Activated B cell treated with CpG ODN at 0.5 μM for 24 hours (primary cell): ENCODE measurements at regions not wholly inside any gene's neighbourhood (a gene's known extent, or its start where the extent isn't known, plus 50 kb on each side); places are given as distances from the start of the nearest gene placed in this dataset.

Source experiments
- ATAC-seq: fragments of 200-7000 bp; cut with Tn5 transposase; one replicate; pipeline ENCODE4 v1.10.0; 2021; ENCODE audit warnings: low read depth, mild to moderate bottlenecking, moderate library complexity
- CTCF ChIA-PET: fragments of 350-600 bp; sonication (Branson Sonifier 250); formaldehyde crosslinking; loops from one replicate; lab custom pipeline; 2021; ENCODE audit warnings: antibody characterized with exemption; lab: Charles Lee
- POLR2A ChIA-PET: fragments of 350-600 bp; sonication (Branson Sonifier 250); formaldehyde crosslinking; loops from one replicate; lab custom pipeline; 2021; ENCODE audit warnings: antibody characterized with exemption; lab: Charles Lee
- DNase-seq: peaks from one replicate; pipeline ENCODE4 v3.0.0; 2022
- H3K27ac Mint-ChIP-seq: one replicate; pipeline ENCODE4 v1.8.0; 2020; ENCODE audit warnings: mixed read lengths
- H3K27me3 Mint-ChIP-seq: one replicate; pipeline ENCODE4 v1.8.0; 2021; ENCODE audit warnings: mixed read lengths
- H3K36me3 Mint-ChIP-seq: one replicate; pipeline ENCODE4 v1.8.0; 2021; ENCODE audit warnings: low read depth, mixed read lengths
- H3K4me1 Mint-ChIP-seq: one replicate; pipeline ENCODE4 v1.8.0; 2021; ENCODE audit warnings: mixed read lengths
- H3K4me3 Mint-ChIP-seq: one replicate; pipeline ENCODE4 v1.8.0; 2020; ENCODE audit warnings: mild to moderate bottlenecking, mixed read lengths
- H3K9me3 Mint-ChIP-seq: one replicate; pipeline ENCODE4 v1.8.0; 2020; ENCODE audit warnings: mixed read lengths
- intact Hi-C: fragments of 100-400 bp; cut with micrococcal nuclease; formaldehyde crosslinking; loops from one replicate; pipeline ENCODE4 v1.15.1; 2024
- TF ChIP-seq, protein P1 (sequence below): fragments of 200-600 bp; IDR thresholded peaks from one replicate; pipeline ENCODE4 v1.8.0; 2022; ENCODE audit warnings: antibody characterized with exemption, mild to moderate bottlenecking

DNA sequence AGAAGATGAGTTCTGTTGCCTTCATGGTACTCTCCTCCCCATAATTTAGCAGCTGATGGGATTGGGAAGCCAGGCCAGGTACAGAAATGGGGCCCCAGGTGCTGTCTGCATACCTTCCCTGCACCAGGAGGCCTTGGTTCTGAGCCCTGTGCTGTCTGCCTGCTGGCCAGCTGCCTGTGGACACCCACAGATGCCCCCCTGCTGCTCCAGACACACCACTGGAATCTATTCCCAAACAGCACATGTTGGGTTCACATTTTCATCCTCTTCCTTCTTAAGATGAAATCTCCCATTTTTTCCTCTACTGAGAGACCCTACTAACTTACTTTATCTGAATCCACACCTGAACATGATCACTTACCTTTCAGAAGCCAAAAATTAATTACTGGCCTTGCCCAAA is 152.0 kb upstream of the CCDC68 start:
- no peak overlapping the region for H3K4me3 Mint-ChIP-seq
- H3K27me3 Mint-ChIP-seq: no peaks in the 10 kb centered on the region

DNA sequence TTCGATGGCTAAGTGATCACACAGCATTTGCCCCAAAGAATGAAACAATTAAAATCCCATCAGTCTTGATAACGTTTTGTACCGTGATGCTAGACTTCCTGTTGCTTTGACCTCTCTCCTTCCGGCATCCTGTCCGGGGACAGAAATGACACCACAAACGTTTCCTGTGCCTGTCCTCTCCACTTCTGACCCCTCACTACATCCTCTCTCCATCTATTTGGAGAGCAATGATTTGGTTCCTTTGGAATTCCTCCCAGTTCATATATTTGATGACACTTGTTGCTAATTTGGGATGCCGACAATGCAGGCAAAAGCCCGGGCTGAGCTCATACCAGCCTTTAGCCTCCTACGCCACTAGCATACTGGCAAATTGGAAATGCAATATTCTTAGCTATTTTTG is 151.2 kb upstream of the CCDC68 start:
- intact Hi-C loops: no loop called here
- DNase-seq (no peak), ATAC-seq (no peak)
- H3K9me3 Mint-ChIP-seq: no peaks in the 10 kb centered on the region
- no peaks in the 10 kb centered on the region for H3K36me3 Mint-ChIP-seq
- no peaks in the 10 kb centered on the region for H3K27me3 Mint-ChIP-seq
- H3K4me3 Mint-ChIP-seq: no peak overlapping the region
- ChIA-PET POLR2A (interaction anchor here (0.6 kb wide), 1 partner anchor 9 kb away, joined by 7 read pairs; no protein-coding TSS in a partner anchor), CTCF (no interaction called here)
- TF ChIP-seq, protein P1, sequence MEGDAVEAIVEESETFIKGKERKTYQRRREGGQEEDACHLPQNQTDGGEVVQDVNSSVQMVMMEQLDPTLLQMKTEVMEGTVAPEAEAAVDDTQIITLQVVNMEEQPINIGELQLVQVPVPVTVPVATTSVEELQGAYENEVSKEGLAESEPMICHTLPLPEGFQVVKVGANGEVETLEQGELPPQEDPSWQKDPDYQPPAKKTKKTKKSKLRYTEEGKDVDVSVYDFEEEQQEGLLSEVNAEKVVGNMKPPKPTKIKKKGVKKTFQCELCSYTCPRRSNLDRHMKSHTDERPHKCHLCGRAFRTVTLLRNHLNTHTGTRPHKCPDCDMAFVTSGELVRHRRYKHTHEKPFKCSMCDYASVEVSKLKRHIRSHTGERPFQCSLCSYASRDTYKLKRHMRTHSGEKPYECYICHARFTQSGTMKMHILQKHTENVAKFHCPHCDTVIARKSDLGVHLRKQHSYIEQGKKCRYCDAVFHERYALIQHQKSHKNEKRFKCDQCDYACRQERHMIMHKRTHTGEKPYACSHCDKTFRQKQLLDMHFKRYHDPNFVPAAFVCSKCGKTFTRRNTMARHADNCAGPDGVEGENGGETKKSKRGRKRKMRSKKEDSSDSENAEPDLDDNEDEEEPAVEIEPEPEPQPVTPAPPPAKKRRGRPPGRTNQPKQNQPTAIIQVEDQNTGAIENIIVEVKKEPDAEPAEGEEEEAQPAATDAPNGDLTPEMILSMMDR: no peak
- H3K4me1 Mint-ChIP-seq: peaks cover 24% of the 10 kb centered on the region
- no peak overlapping the region for H3K27ac Mint-ChIP-seq

More for the DNA sequence above, 152.0 kb upstream of the CCDC68 start:
- DNase-seq (no peak), ATAC-seq (no peak)
- no peaks in the 10 kb centered on the region for H3K36me3 Mint-ChIP-seq
- CTCF ChIA-PET: no interaction called here
- TF ChIP-seq, protein P1: no peak
- no peaks in the 10 kb centered on the region for H3K9me3 Mint-ChIP-seq
- POLR2A ChIA-PET: no interaction called here
- no peak overlapping the region for H3K27ac Mint-ChIP-seq
- intact Hi-C loops: no loop called here
- peaks cover 15% of the 10 kb centered on the region for H3K4me1 Mint-ChIP-seq

DNA sequence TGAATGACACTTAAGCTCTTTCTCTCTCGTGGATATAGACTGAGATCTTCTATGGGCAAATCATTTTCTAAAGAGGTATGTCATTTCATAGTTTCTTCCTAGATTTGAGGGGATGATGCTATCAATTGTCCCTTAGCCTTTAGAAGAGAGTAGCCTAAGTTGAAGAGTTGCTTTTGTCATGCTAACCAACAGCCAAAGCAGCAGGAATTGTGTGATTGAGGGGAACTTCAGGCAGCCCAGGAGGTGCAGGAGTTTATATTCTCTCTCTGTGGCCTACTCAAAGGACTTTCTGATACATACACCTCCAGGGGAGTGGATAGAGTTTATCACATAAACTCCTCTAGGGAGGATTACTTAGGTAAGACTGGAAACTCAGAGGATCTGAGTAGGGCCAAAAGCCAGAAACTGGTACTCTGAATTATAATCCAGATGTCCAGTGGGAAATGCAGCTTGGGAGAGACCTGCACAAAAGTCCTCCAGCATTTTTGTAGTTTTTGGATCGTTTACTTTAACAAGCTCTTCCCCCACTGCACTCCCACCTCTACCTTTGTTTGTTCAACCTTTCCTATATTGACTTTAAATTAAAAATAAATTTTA is 150.7 kb upstream of the CCDC68 start:
- H3K36me3 Mint-ChIP-seq: no peaks in the 10 kb centered on the region
- DNase-seq (no peak), ATAC-seq (no peak)
- no peaks in the 10 kb centered on the region for H3K27me3 Mint-ChIP-seq
- TF ChIP-seq, protein P1: no peak
- ChIA-PET CTCF (no interaction called here), POLR2A (interaction anchor here (0.5 to 0.6 kb wide), 2 partner anchors 9 to 17 kb away, joined by 3 to 7 read pairs; no protein-coding TSS in a partner anchor)
- H3K4me3 Mint-ChIP-seq: no peak overlapping the region
- peaks cover 27% of the 10 kb centered on the region for H3K4me1 Mint-ChIP-seq
- intact Hi-C loops: loop anchor here (5.0 kb wide), 1 partner anchor 112 kb away; no protein-coding TSS in a partner anchor
- H3K27ac Mint-ChIP-seq: no peak overlapping the region
- no peaks in the 10 kb centered on the region for H3K9me3 Mint-ChIP-seq

DNA sequence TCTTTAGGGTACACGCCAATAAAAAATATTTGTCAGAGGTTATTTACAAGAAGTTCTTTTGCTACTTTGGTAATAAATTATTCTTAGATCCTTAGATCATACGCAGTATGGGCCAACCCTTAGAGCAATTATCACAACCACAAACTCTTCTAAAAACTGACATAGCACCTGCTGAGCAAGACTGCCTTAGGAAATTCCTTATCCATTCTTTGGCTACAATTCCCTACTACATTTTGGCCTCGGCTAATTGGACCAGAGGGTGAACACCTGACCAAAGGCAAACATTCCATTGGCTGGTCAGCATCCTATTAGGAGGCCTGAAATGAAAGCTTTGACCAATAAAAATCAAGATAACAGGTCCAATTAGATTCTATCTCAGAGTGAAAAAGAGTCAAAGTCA is 147.6 kb upstream of the CCDC68 start:
- ChIA-PET CTCF (no interaction called here), POLR2A (interaction anchor here (0.7 to 1.4 kb wide), 3 partner anchors 13 to 215 kb away, joined by 3 to 4 read pairs (median 3); no protein-coding TSS in a partner anchor)
- H3K9me3 Mint-ChIP-seq: no peaks in the 10 kb centered on the region
- H3K4me3 Mint-ChIP-seq: no peak overlapping the region
- TF ChIP-seq, protein P1: no peak
- no peaks in the 10 kb centered on the region for H3K27me3 Mint-ChIP-seq
- no peaks in the 10 kb centered on the region for H3K36me3 Mint-ChIP-seq
- H3K27ac Mint-ChIP-seq: peak overlapping the region; percentile 85
- no peak for DNase-seq
- ATAC-seq: peak; percentile 15
- H3K4me1 Mint-ChIP-seq: peaks cover 41% of the 10 kb centered on the region
- intact Hi-C loops: loop anchor here (5.0 kb wide), 1 partner anchor 115 kb away; no protein-coding TSS in a partner anchor

DNA sequence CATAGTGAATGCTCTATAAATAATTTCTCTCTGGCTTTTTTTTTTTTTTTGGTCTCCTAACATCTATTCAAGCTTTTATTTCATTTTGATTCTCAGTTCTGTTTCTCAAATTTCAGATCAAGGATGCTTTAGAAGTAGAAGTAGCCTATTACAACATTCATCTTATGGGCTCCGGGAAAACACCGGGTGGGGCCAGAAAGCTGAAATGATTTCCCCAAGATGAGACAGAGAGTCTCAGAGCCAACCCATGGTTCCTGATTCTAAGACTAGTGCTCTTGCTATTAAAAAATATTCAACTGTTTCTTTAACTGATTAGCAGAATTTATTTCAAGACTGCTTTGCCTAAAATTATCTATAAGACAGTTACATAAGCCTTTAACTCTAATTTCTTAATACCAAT is 147.2 kb upstream of the CCDC68 start:
- peak overlapping the region; percentile 33 for H3K4me3 Mint-ChIP-seq
- intact Hi-C loops: loop anchor here (5.0 kb wide), 1 partner anchor 116 kb away; no protein-coding TSS in a partner anchor
- H3K9me3 Mint-ChIP-seq: no peaks in the 10 kb centered on the region
- H3K27ac Mint-ChIP-seq: peak overlapping the region; percentile 85
- peaks cover 45% of the 10 kb centered on the region for H3K4me1 Mint-ChIP-seq
- POLR2A ChIA-PET: interaction anchor here (0.6 to 1.7 kb wide), 6 partner anchors 13 to 215 kb away, joined by 3 to 10 read pairs (median 4); no protein-coding TSS in a partner anchor
- DNase-seq: no peak
- ATAC-seq: peak; percentile 81
- TF ChIP-seq, protein P1: no peak
- no peaks in the 10 kb centered on the region for H3K36me3 Mint-ChIP-seq
- CTCF ChIA-PET: interaction anchor here (0.6 kb wide), 1 partner anchor 480 kb away, joined by 3 read pairs; no protein-coding TSS in a partner anchor
- no peaks in the 10 kb centered on the region for H3K27me3 Mint-ChIP-seq
